HG03060 (cell line): ENCODE measurements at regions not wholly inside any gene's neighbourhood (a gene's known extent, or its start where the extent isn't known, plus 50 kb on each side); places are given as distances from the start of the nearest gene placed in this dataset.
"Not testable (repeated sequence)": the region's sequence is repeated elsewhere in the genome, so short reads cannot be mapped to it uniquely, and the experiment has no call there.

Source experiments
- ATAC-seq: cut with Tn5 transposase; IDR thresholded peaks from one replicate; pipeline ENCODE4 v1.9.1; 2021; ENCODE audit warnings: low read depth, moderate number of reproducible peaks; ENCODE audit not compliant: unreplicated experiment

GRCh38 chr2:153420394-153420793, 58.2 kb downstream of the RPRM start:
- no peak for ATAC-seq

GRCh38 chr2:153417077-153417476, 61.5 kb downstream of the RPRM start:
- no peak for ATAC-seq

- ATAC-seq: no peak
Observed at GRCh38 chr2:153416071-153416470, 62.5 kb downstream of the RPRM start.

- no peak for ATAC-seq
Observed at GRCh38 chr2:153408710-153409385, 69.7 kb downstream of the RPRM start.

- no peak for ATAC-seq
Observed at GRCh38 chr2:153405196-153405595, 73.4 kb downstream of the RPRM start.

- ATAC-seq: no peak
Observed at GRCh38 chr2:153404792-153405191, 73.8 kb downstream of the RPRM start.

- ATAC-seq: no peak
Observed at GRCh38 chr2:153403940-153404339, 74.6 kb downstream of the RPRM start.

- ATAC-seq: not testable (repeated sequence)
Observed at GRCh38 chr2:153403352-153403751, 75.2 kb downstream of the RPRM start.

- no peak for ATAC-seq
Observed at GRCh38 chr2:153394686-153395085, 83.9 kb downstream of the RPRM start.

- ATAC-seq: no peak
Observed at GRCh38 chr2:153394247-153394646, 84.3 kb downstream of the RPRM start.

- ATAC-seq: no peak
Observed at GRCh38 chr2:153393518-153393917, 85.0 kb downstream of the RPRM start.

GRCh38 chr2:153391131-153391530, 87.4 kb downstream of the RPRM start:
- no peak for ATAC-seq

GRCh38 chr2:153388246-153388645, 90.3 kb downstream of the RPRM start:
- no peak for ATAC-seq

GRCh38 chr2:153387203-153387602, 91.4 kb downstream of the RPRM start:
- ATAC-seq: no peak

- no peak for ATAC-seq
Observed at GRCh38 chr2:153386481-153386897, 92.1 kb downstream of the RPRM start.

GRCh38 chr2:153373510-153374279, 104.9 kb downstream of the RPRM start:
- ATAC-seq: no peak

- no peak for ATAC-seq
Observed at GRCh38 chr2:153360239-153360638, 118.3 kb downstream of the RPRM start.

- ATAC-seq: no peak
Observed at GRCh38 chr2:153354377-153354776, 124.2 kb downstream of the RPRM start.

- ATAC-seq: no peak
Observed at GRCh38 chr2:153349603-153350002, 129.0 kb downstream of the RPRM start.

- no peak for ATAC-seq
Observed at GRCh38 chr2:153347818-153348495, 130.6 kb downstream of the RPRM start.

GRCh38 chr2:153320879-153321278, 157.7 kb downstream of the RPRM start:
- no peak for ATAC-seq
